HK-2 (cell line): ENCODE measurements at regions not wholly inside any gene's neighbourhood (a gene's known extent, or its start where the extent isn't known, plus 50 kb on each side); places are given as distances from the start of the nearest gene placed in this dataset.
"Not testable (repeated sequence)": the region's sequence is repeated elsewhere in the genome, so short reads cannot be mapped to it uniquely, and the experiment has no call there.

ENCODE experiments used
- DNase-seq: peaks from one replicate; pipeline ENCODE4 v3.0.0-alpha.2; 2018; ENCODE audit not compliant: unreplicated experiment

GRCh38 chr1:4118746-4119515 is 218.9 kb upstream of the C1orf174 start:
- no peak for DNase-seq

GRCh38 chr1:4119516-4120220 is 219.6 kb upstream of the C1orf174 start:
- no peak for DNase-seq

GRCh38 chr1:4120557-4121292 is 220.7 kb upstream of the C1orf174 start:
- no peak for DNase-seq

DNA sequence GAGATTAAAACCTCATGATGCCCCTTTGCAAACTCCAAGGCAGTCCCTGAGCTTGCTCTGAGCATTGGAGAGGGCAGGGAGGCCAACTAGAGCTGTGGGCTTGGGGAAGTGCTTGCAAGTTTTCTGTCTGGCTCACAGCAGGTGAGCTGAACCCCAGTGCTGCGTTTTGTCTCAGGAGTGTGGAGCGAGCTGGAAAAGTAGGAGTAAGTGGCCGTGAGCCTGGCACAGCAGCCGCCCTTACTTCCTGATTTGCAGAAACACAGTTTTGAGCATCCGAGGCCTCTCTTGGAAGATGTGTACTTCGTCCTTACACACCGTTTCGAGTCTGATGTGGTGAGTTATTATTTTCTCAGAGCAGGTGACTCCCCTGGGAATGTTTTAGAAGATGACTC is 221.2 kb upstream of the C1orf174 start:
- DNase-seq = no peak

- no peak for DNase-seq
Observed at GRCh38 chr1:4121834-4122512, 221.9 kb upstream of the C1orf174 start.

- DNase-seq = no peak
Observed at GRCh38 chr1:4122513-4123160, 222.6 kb upstream of the C1orf174 start.

DNA sequence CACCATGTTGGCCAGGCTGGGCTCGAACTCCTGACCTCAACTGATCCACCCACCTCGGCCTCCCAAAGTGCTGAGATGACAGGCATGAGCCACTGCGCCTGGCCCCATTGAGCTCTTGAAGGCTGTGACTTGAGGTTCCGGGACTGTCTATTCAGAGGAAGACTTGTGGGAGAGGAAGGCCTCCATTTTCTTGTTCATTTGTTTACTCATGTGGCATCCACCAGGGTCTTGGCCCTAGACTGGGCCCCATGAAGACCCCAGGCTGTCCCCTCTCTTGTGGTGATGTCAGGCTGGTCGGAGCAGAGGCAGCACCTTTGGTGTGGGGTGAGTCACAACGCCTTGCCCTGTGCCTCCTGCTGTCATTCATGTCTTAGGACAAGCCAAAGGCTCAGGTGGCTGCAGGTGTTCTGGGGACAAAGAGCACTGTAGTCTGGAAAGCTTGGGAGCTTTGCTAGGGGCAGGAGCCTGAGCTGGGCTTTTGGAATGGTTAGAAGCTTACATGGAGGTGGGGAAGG is 224.6 kb upstream of the C1orf174 start:
- no peak for DNase-seq

GRCh38 chr1:4126251-4126650 is 226.2 kb upstream of the C1orf174 start:
- no peak for DNase-seq

- no peak for DNase-seq
Observed at GRCh38 chr1:4126731-4127591, 226.9 kb upstream of the C1orf174 start.

- DNase-seq = no peak
Observed at GRCh38 chr1:4127592-4128140, 227.6 kb upstream of the C1orf174 start.

- DNase-seq = no peak
Observed at GRCh38 chr1:4128616-4129015, 228.5 kb upstream of the C1orf174 start.

- no peak for DNase-seq
Observed at GRCh38 chr1:4129693-4130092, 229.6 kb upstream of the C1orf174 start.

GRCh38 chr1:4130096-4130495 is 230.0 kb upstream of the C1orf174 start:
- no peak for DNase-seq

DNA sequence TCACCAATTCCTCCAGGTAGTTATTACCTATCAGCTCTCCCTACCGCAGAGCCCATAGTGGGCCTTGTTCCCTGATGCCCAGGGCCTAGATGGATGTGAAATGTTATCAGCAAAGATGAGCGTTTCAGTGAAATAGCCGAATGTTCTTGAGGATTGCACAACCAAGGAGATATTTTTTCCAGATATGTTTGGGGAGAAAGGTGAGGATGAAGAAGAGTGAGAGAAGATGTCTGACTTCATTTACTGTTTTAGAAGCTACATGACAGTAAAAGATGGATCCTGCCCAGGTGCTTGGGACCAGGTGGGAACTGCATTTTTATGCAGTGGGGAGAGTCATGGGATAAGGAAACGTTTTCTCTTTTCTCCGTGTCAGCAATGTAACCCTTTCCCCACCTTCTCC is 231.7 kb upstream of the C1orf174 start:
- no peak for DNase-seq

- no peak for DNase-seq
Observed at GRCh38 chr1:4132352-4133296, 232.6 kb upstream of the C1orf174 start.

- DNase-seq = no peak
Observed at GRCh38 chr1:4133297-4133938, 233.3 kb upstream of the C1orf174 start.

DNA sequence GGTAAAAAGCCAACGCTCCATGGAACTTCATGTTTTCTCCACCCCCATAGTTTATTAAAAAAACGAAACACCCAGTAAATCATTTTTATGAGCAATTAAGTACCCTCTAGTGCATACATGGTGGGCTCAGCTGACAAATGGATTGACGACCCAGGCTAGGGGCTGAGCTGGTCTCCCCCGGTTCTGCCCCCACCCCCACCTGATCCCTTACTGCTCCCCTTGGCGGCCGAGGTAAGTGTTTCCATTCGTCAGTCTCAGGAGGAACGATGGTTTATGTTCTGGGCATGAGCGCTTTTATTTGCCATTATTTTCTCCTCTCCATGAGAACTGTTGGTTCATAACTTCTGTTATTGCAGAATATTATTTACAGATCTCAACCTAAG is 233.9 kb upstream of the C1orf174 start:
- no peak for DNase-seq

GRCh38 chr1:4135853-4136252 is 235.8 kb upstream of the C1orf174 start:
- DNase-seq = not testable (repeated sequence)
